HepG2 (cell line): ENCODE measurements at regions not wholly inside any gene's neighbourhood (a gene's known extent, or its start where the extent isn't known, plus 50 kb on each side); places are given as distances from the start of the nearest gene placed in this dataset.

Experiments used
- ATAC-seq: fragments of 200-7000 bp; cut with Tn5 transposase; 3 replicates; pipeline ENCODE4 v1.9.1; 2020; ENCODE audit warnings: mild to moderate bottlenecking, moderate library complexity
- BruUV-seq: library from RNA; stranded (reverse); fragments of 400-500 nt; replicated peaks from 2 replicates; lab custom pipeline; 2021; lab: Mats Ljungman, UMichigan
- CTCF ChIA-PET: fragments of 300-600 bp; formaldehyde crosslinking; extraction: SDS; loops from one replicate; lab custom pipeline; 2021; ENCODE audit warnings: low total read pairs, inconsistent platforms, low intra/inter-chr PET ratio; lab: Yijun Ruan, JAX
- POLR2A ChIA-PET: fragments of 350-600 bp; sonication (Branson Sonifier 250); formaldehyde crosslinking; loops from one replicate; lab custom pipeline; 2020; ENCODE audit warnings: antibody characterized with exemption, inconsistent platforms; lab: Yijun Ruan, JAX
- DNase-seq: peaks from one replicate; pipeline ENCODE4 v3.0.0-alpha.2; 2015; ENCODE audit warnings: low spot score
- FAIRE-seq: peaks from 3 replicates; lab custom pipeline; 2011; peaks lifted over from hg19 to GRCh38; lab: Jason Lieb, UNC
- H2AFZ ChIP-seq: one replicate; pipeline ENCODE4 v1.6.1; 2011; ENCODE audit warnings: low read length, inconsistent platforms
- H3K27ac ChIP-seq: fragments of 300-600 bp; 3 replicates; pipeline ENCODE4 v1.8.0; 2011; ENCODE audit warnings: mixed run types, mild to moderate bottlenecking, mixed read lengths, low read length, inconsistent platforms; ENCODE audit not compliant: insufficient read depth; ENCODE audit errors: extremely low read length
- H3K27me3 ChIP-seq, 2 experiments: fragments of 200-600 bp in 1 of 2; 2 replicates in 1 of 2; 3 replicates in 1 of 2; pipeline versions ENCODE4 v1.6.0 to v1.8.0; 2011; ENCODE audit warnings: low read length in 2 of 2, mild to moderate bottlenecking in 2 of 2, moderate library complexity in 2 of 2, inconsistent platforms in 1 of 2; ENCODE audit not compliant: insufficient read depth in 2 of 2, control insufficient read depth in 1 of 2
- H3K36me3 ChIP-seq, 2 experiments: fragments of 200-600 bp in 1 of 2; replicated peaks in 1 of 2; 2 replicates in 1 of 2; 3 replicates in 1 of 2; pipeline versions ENCODE4 v1.5.1 to v1.8.0; 2011; ENCODE audit warnings: low read length in 2 of 2, inconsistent platforms in 1 of 2; ENCODE audit not compliant: insufficient read depth in 2 of 2, control insufficient read depth in 1 of 2
- H3K4me1 ChIP-seq: 2 replicates; pipeline ENCODE4 v1.5.1; 2012; ENCODE audit warnings: low read length, inconsistent platforms; ENCODE audit not compliant: insufficient read depth
- H3K4me2 ChIP-seq: 2 replicates; pipeline ENCODE4 v1.6.0; 2011; ENCODE audit warnings: low read depth, low read length, inconsistent platforms
- H3K4me3 ChIP-seq, 3 experiments: fragments of 200-600 bp in 1 of 3; sonication (generic), shearing (Covaris generic) in 1 of 3; replicated peaks in 1 of 3; 2 replicates each; pipeline ENCODE4 v1.5.1; 2011 to 2016; ENCODE audit warnings: low read length in 3 of 3, inconsistent platforms in 2 of 3, low read depth in 2 of 3, mild to moderate bottlenecking in 2 of 3, control low read depth in 1 of 3, mixed read lengths in 1 of 3; ENCODE audit not compliant: insufficient read depth in 1 of 3
- H3K79me2 ChIP-seq: one replicate; pipeline ENCODE4 v1.6.1; 2011; ENCODE audit warnings: low read length, inconsistent platforms; ENCODE audit not compliant: insufficient read depth
- H3K9ac ChIP-seq: 2 replicates; pipeline ENCODE4 v1.6.0; 2011; ENCODE audit warnings: mild to moderate bottlenecking, low read depth, low read length, inconsistent platforms; ENCODE audit not compliant: insufficient read depth
- H3K9me3 ChIP-seq: 2 replicates; pipeline ENCODE4 v1.5.1; 2012; ENCODE audit warnings: mild to moderate bottlenecking, low read length
- H4K20me1 ChIP-seq: 2 replicates; pipeline ENCODE4 v1.6.0; 2011; ENCODE audit warnings: inconsistent platforms, mild to moderate bottlenecking, low read length, moderate library complexity; ENCODE audit not compliant: insufficient read depth
- GATAD2A ChIP-seq: IDR thresholded peaks from 2 replicates; pipeline ENCODE4 v1.6.1; 2016
- GLI4 ChIP-seq: sonication (generic); formaldehyde crosslinking; IDR thresholded peaks from 2 replicates; pipeline ENCODE4 v1.5.1; 2020; ENCODE audit warnings: missing genetic modification reagents, mild to moderate bottlenecking, moderate library complexity, borderline replicate concordance
- HDAC1 ChIP-seq: sonication (generic); formaldehyde crosslinking; IDR thresholded peaks from 2 replicates; pipeline ENCODE4 v1.5.1; 2020; ENCODE audit warnings: mild to moderate bottlenecking, missing genetic modification reagents
- MLLT10 ChIP-seq: sonication (generic); formaldehyde crosslinking; IDR thresholded peaks from 2 replicates; pipeline ENCODE4 v1.4.0; 2020; ENCODE audit warnings: missing genetic modification reagents
- MTA1 ChIP-seq: sonication (generic); formaldehyde crosslinking; IDR thresholded peaks from 2 replicates; pipeline ENCODE4 v1.4.0; 2020; ENCODE audit warnings: missing genetic modification reagents, mild to moderate bottlenecking, borderline replicate concordance
- TBX2 ChIP-seq: sonication (generic); formaldehyde crosslinking; IDR thresholded peaks from 2 replicates; pipeline ENCODE4 v1.5.0; 2020; ENCODE audit warnings: missing genetic modification reagents, mild to moderate bottlenecking, borderline replicate concordance
- ZFYVE20 ChIP-seq: sonication (generic); formaldehyde crosslinking; IDR thresholded peaks from 2 replicates; pipeline ENCODE4 v1.8.0; 2023; ENCODE audit warnings: low read depth, mild to moderate bottlenecking, moderate library complexity, missing genetic modification reagents, borderline replicate concordance
- ZNF790 ChIP-seq: sonication (generic); formaldehyde crosslinking; IDR thresholded peaks from 2 replicates; pipeline ENCODE4 v1.8.0; 2022; ENCODE audit warnings: missing genetic modification reagents, mild to moderate bottlenecking, borderline replicate concordance
- WGBS: methylation state at CpG from one replicate; pipeline ENCODE4 v1.1.6; 2017; ENCODE audit warnings: low lambda C conversion rate; 5-methylcytosine and 5-hydroxymethylcytosine counted together
- in situ Hi-C: cut with HindIII; loops from 2 replicates; pipeline ENCODE4 v1.10.0; 2017; ENCODE audit warnings: low pct_unique_long_range_greater_than_20kb; ENCODE audit not compliant: extremely low pct_ligation_motif_present
- intact Hi-C: fragments of 100-400 bp; cut with micrococcal nuclease; formaldehyde crosslinking; loops from one replicate; pipeline ENCODE4 v1.10.0; 2022; ENCODE audit not compliant: unreplicated experiment
- TF ChIP-seq, protein P1 (sequence below): sonication (generic); formaldehyde crosslinking; conservative IDR thresholded peaks from 2 replicates; pipeline ENCODE4 v1.5.0; 2020; ENCODE audit warnings: missing genetic modification reagents

DNA sequence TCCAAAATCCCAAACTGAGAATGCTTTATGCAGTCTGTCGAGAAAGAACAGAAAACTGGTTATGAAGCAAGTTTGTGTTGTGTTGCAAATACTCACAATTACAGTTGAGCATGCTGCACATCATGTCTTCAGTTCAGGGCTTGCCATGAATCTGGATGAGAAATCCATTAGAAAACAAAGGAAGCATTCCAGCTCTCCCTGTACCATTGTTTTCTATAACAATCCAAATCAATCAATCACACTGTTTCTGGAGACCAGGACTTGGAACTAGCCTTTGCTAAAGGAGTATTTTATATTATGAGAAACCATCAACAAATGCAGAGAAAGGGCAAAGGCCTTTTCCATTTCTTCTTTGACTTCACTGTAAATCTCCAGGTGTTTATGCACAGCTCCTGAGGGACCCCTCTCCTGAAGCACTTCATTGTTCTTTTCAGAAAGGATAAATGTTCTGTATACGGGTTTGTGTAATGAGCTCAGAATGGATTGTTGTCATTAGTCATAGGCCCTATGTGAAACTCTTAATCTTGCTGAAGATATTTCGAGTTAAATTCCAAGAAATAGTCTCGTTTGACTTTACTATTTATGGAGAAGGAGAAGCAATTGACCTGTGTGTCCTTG is 364.7 kb upstream of the POM121L12 start:
- FAIRE-seq: no peak
- no TSS peak for BruUV-seq
- Histone ChIP-seq H4K20me1 (no peaks in the 10 kb centered on the region), H3K9me3 (peaks cover 33% of the 10 kb centered on the region), H2AFZ (no peak overlapping the region), H3K27me3 (no peaks in the 10 kb centered on the region), H3K4me1 (no peaks in the 10 kb centered on the region), H3K79me2 (no peaks in the 10 kb centered on the region), H3K4me2 (no peak overlapping the region), H3K9ac (no peak overlapping the region), H3K4me3 (no peak overlapping the region), H3K36me3 (no peaks in the 10 kb centered on the region), H3K27ac (no peak overlapping the region)
- ChIA-PET CTCF (no interaction called here), POLR2A (no interaction called here)
- in situ Hi-C loops (no loop called here), intact Hi-C loops (no loop called here)
- ATAC-seq: no peak
- no peak for TF ChIP-seq GLI4 (CRISPR knock-in tag)
- TF ChIP-seq GATAD2A (CRISPR knock-in tag): no peak
- no peak for TF ChIP-seq TBX2 (CRISPR knock-in tag)
- TF ChIP-seq MTA1 (CRISPR knock-in tag): no peak
- TF ChIP-seq HDAC1 (CRISPR knock-in tag): no peak
- TF ChIP-seq MLLT10: no peak
- TF ChIP-seq, protein P1, sequence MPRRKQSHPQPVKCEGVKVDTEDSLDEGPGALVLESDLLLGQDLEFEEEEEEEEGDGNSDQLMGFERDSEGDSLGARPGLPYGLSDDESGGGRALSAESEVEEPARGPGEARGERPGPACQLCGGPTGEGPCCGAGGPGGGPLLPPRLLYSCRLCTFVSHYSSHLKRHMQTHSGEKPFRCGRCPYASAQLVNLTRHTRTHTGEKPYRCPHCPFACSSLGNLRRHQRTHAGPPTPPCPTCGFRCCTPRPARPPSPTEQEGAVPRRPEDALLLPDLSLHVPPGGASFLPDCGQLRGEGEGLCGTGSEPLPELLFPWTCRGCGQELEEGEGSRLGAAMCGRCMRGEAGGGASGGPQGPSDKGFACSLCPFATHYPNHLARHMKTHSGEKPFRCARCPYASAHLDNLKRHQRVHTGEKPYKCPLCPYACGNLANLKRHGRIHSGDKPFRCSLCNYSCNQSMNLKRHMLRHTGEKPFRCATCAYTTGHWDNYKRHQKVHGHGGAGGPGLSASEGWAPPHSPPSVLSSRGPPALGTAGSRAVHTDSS (CRISPR knock-in tag): no peak
- TF ChIP-seq ZFYVE20 (CRISPR knock-in tag): no peak
- TF ChIP-seq ZNF790 (CRISPR knock-in tag): no peak
- WGBS: 0% methylated on average over 4 of the region's 4 CpGs
- no peak for DNase-seq
